Tibial nerve (tissue), 4 donors: ENCODE measurements at regions not wholly inside any gene's neighbourhood (a gene's known extent, or its start where the extent isn't known, plus 50 kb on each side); places are given as distances from the start of the nearest gene placed in this dataset.

Experiments
- DNase-seq, 2 donors: peaks; one replicate each; pipeline ENCODE4 v3.0.0-alpha.2; 2019; ENCODE audit warnings: low spot score in 2 of 2
- H3K27ac ChIP-seq, 4 donors: fragments of 200-600 bp; sonication (generic) in 3 of 4; one replicate each; pipeline ENCODE4 v1.5.1; 2017 to 2019; ENCODE audit warnings: mild to moderate bottlenecking in 1 of 4
- H3K27me3 ChIP-seq, 2 donors: fragments of 200-600 bp; sonication (generic) in 1 of 2; one replicate each; pipeline versions ENCODE4 v1.5.1 to v1.6.0; 2017 to 2019
- H3K36me3 ChIP-seq, 3 donors: fragments of 200-600 bp; sonication (generic); one replicate each; pipeline ENCODE4 v1.5.1; 2018 to 2019
- H3K4me1 ChIP-seq, 4 donors: fragments of 200-600 bp; sonication (generic) in 3 of 4; one replicate each; pipeline ENCODE4 v1.5.1; 2017 to 2019
- H3K4me3 ChIP-seq, 4 donors: fragments of 200-600 bp; sonication (generic) in 3 of 4; one replicate each; pipeline ENCODE4 v1.5.1; 2017 to 2019; ENCODE audit warnings: mild to moderate bottlenecking in 1 of 4, moderate library complexity in 1 of 4
- H3K9me3 ChIP-seq, 4 donors: fragments of 200-600 bp; sonication (generic) in 3 of 4; one replicate each; pipeline ENCODE4 v1.5.1; 2017 to 2019
- CTCF ChIP-seq, 5 experiments: fragments of 200-600 bp in 3 of 5; fragments of 450-650 bp in 2 of 5; sonication (generic) in 3 of 5; IDR thresholded peaks; one replicate each; pipeline ENCODE4 v1.5.1; 2016 to 2019; ENCODE audit warnings: antibody characterized with exemption in 5 of 5, mild to moderate bottlenecking in 3 of 5, moderate library complexity in 2 of 5
- EP300 ChIP-seq, 2 donors: sonication (generic); formaldehyde crosslinking; IDR thresholded peaks; one replicate each; pipeline ENCODE4 v1.6.1; 2017; ENCODE audit warnings: antibody characterized with exemption in 2 of 2, mild to moderate bottlenecking in 1 of 2
- POLR2A ChIP-seq, 2 donors: fragments of 450-650 bp; IDR thresholded peaks; one replicate each; pipeline ENCODE4 v1.6.1; 2017; ENCODE audit warnings: antibody characterized with exemption in 2 of 2, mild to moderate bottlenecking in 2 of 2, moderate library complexity in 2 of 2
- WGBS, 2 donors: methylation state at CpG; one replicate each; pipeline ENCODE4 v1.1.5; 2018; 5-methylcytosine and 5-hydroxymethylcytosine counted together

- TF ChIP-seq CTCF (IDR thresholded peaks at IDR 0.05) (no peak), POLR2A (IDR thresholded peaks at IDR 0.05) (no peak), EP300 (IDR thresholded peaks at IDR 0.05) (no peak)
- no peak overlapping the region for H3K27ac ChIP-seq
- 82 to 89% methylated on average over 3 of the region's 3 CpGs for WGBS, 2 donors
- DNase-seq, result no peak
- no peaks in the 10 kb centered on the region for H3K36me3 ChIP-seq
- no peaks in the 10 kb centered on the region for H3K9me3 ChIP-seq
- H3K27me3 ChIP-seq, result no peaks in the 10 kb centered on the region
- H3K4me1 ChIP-seq, result peaks cover 0 to 20% (median 0%) of the 10 kb centered on the region in 4 donors
- H3K4me3 ChIP-seq, result no peak overlapping the region
Measured at GRCh38 chr5:72608926-72609325, 101.7 kb upstream of the ZNF366 start.

GRCh38 chr5:72608297-72608696, 101.1 kb upstream of the ZNF366 start:
- 37 to 43% methylated on average over 8 of the region's 8 CpGs for WGBS, 2 donors
- H3K4me3 ChIP-seq, result no peak overlapping the region
- no peak overlapping the region for H3K27ac ChIP-seq
- H3K4me1 ChIP-seq, result peaks cover 0 to 26% (median 0%) of the 10 kb centered on the region in 4 donors
- H3K36me3 ChIP-seq, result no peaks in the 10 kb centered on the region
- TF ChIP-seq CTCF (IDR thresholded peaks at IDR 0.05) (no peak), EP300 (IDR thresholded peaks at IDR 0.05) (no peak), POLR2A (IDR thresholded peaks at IDR 0.05) (no peak)
- no peaks in the 10 kb centered on the region for H3K9me3 ChIP-seq
- no peak for DNase-seq
- no peaks in the 10 kb centered on the region for H3K27me3 ChIP-seq

GRCh38 chr5:72607381-72607780, 100.2 kb upstream of the ZNF366 start:
- H3K36me3 ChIP-seq, result no peaks in the 10 kb centered on the region
- no peak for DNase-seq
- TF ChIP-seq EP300 (IDR thresholded peaks at IDR 0.05), result no peak
- no peak overlapping the region for H3K27ac ChIP-seq
- WGBS, 2 donors, result 93 to 100% methylated on average over 1 to 2 of the region's 2 CpGs
- no peaks in the 10 kb centered on the region for H3K27me3 ChIP-seq
- H3K4me1 ChIP-seq, result peaks cover 0 to 31% (median 0%) of the 10 kb centered on the region in 4 donors
- H3K4me3 ChIP-seq, result no peak overlapping the region
- no peaks in the 10 kb centered on the region for H3K9me3 ChIP-seq

GRCh38 chr5:72606525-72606924, 99.3 kb upstream of the ZNF366 start:
- no peak for TF ChIP-seq POLR2A (IDR thresholded peaks at IDR 0.05)
- TF ChIP-seq EP300 (IDR thresholded peaks at IDR 0.05), result no peak
- no peak for TF ChIP-seq CTCF (IDR thresholded peaks at IDR 0.05)
- H3K27me3 ChIP-seq, result no peaks in the 10 kb centered on the region
- DNase-seq, result no peak
- 98% methylated on average over 5 of the region's 5 CpGs for WGBS, 2 donors
- H3K27ac ChIP-seq, result no peak overlapping the region
- peaks cover 0 to 32% (median 0%) of the 10 kb centered on the region in 4 donors for H3K4me1 ChIP-seq
- no peaks in the 10 kb centered on the region for H3K36me3 ChIP-seq
- peaks cover 0 to 3% (median 0%) of the 10 kb centered on the region in 4 donors for H3K9me3 ChIP-seq
- H3K4me3 ChIP-seq, result no peak overlapping the region

- TF ChIP-seq EP300 (IDR thresholded peaks at IDR 0.05), result no peak
- no peak for DNase-seq
- Histone ChIP-seq H3K4me1 (peaks cover 0 to 23% (median 0%) of the 10 kb centered on the region in 4 donors), H3K27me3 (no peaks in the 10 kb centered on the region), H3K4me3 (no peak overlapping the region), H3K27ac (no peak overlapping the region), H3K36me3 (no peaks in the 10 kb centered on the region), H3K9me3 (peaks cover 0 to 3% (median 0%) of the 10 kb centered on the region in 4 donors)
Measured at GRCh38 chr5:72605632-72606031, 98.4 kb upstream of the ZNF366 start.

- TF ChIP-seq CTCF (IDR thresholded peaks at IDR 0.05), result no peak
- TF ChIP-seq POLR2A (IDR thresholded peaks at IDR 0.05), result no peak
- H3K4me3 ChIP-seq, result no peak overlapping the region
- H3K4me1 ChIP-seq, result peaks cover 0 to 20% (median 0%) of the 10 kb centered on the region in 4 donors
- no peaks in the 10 kb centered on the region for H3K27me3 ChIP-seq
- H3K36me3 ChIP-seq, result no peaks in the 10 kb centered on the region
- 64 to 86% methylated on average over 2 of the region's 2 CpGs for WGBS, 2 donors
- peaks cover 0 to 3% (median 0%) of the 10 kb centered on the region in 4 donors for H3K9me3 ChIP-seq
- DNase-seq, result no peak
- no peak overlapping the region for H3K27ac ChIP-seq
Measured at GRCh38 chr5:72604798-72605154, 97.6 kb upstream of the ZNF366 start.
